ENCODE measurements at regions not wholly inside any gene's neighbourhood (a gene's known extent, or its start where the extent isn't known, plus 50 kb on each side); places are given as distances from the start of the nearest gene placed in this dataset.
"Not testable (repeated sequence)": the region's sequence is repeated elsewhere in the genome, so short reads cannot be mapped to it uniquely, and the experiment has no call there.

GRCh38 chr5:1575491-1575890, 51.7 kb upstream of the LPCAT1 start:
- DNase-seq: not testable (repeated sequence)

- DNase-seq: not testable (repeated sequence)
These were observed 50.2 kb upstream of the LPCAT1 start for GRCh38 chr5:1574023-1574318.

GRCh38 chr5:1573217-1574022, 49.7 kb upstream of the LPCAT1 start:
- DNase-seq: not testable (repeated sequence)

All from DMS 273 treated with DMSO at 0.1 percent for 48 hours (cell line).